ENCODE measurements at regions not wholly inside any gene's neighbourhood (a gene's known extent, or its start where the extent isn't known, plus 50 kb on each side); places are given as distances from the start of the nearest gene placed in this dataset.

GRCh38 chr3:139774560-139775302, 97.0 kb upstream of the NMNAT3 start:
- TF ChIP-seq POLR2A (IDR thresholded peaks at IDR 0.05; ENCODE audit: low read depth, low read length) = no peak
- no peak for TF ChIP-seq POU2F2 (IDR thresholded peaks at IDR 0.05; ENCODE audit: low read depth, low read length)
- TF ChIP-seq POLR2AphosphoS5 (IDR thresholded peaks at IDR 0.05; ENCODE audit: low read depth, low read length) = no peak
- no peak for TF ChIP-seq SPI1 (IDR thresholded peaks at IDR 0.05; ENCODE audit: low read depth, low read length)
- TF ChIP-seq TAF1 (IDR thresholded peaks at IDR 0.05; ENCODE audit: low read depth, low read length) = no peak
- no peak for TF ChIP-seq PAX5 (IDR thresholded peaks at IDR 0.05; ENCODE audit: insufficient read depth, low read length, severe bottlenecking)

Measured in GM12891 (cell line).